Ascending aorta (tissue), 2 donors: ENCODE measurements at regions not wholly inside any gene's neighbourhood (a gene's known extent, or its start where the extent isn't known, plus 50 kb on each side); places are given as distances from the start of the nearest gene placed in this dataset.

Experiments used
- DNase-seq, 2 donors: peaks; one replicate each; pipeline ENCODE4 v3.0.0-alpha.2; 2019; ENCODE audit warnings: low spot score in 2 of 2
- H3K27ac ChIP-seq, 2 donors: fragments of 200-600 bp; sonication (generic); one replicate each; pipeline ENCODE4 v1.5.1; 2016 to 2017; ENCODE audit warnings: mild to moderate bottlenecking in 1 of 2
- H3K27me3 ChIP-seq: fragments of 200-600 bp; sonication (generic); one replicate; pipeline ENCODE4 v1.5.1; 2017
- H3K36me3 ChIP-seq, 2 donors: fragments of 200-600 bp; sonication (generic); one replicate each; pipeline ENCODE4 v1.5.1; 2016
- H3K4me1 ChIP-seq, 2 donors: fragments of 200-600 bp; sonication (generic); one replicate each; pipeline ENCODE4 v1.5.1; 2016 to 2017; ENCODE audit warnings: mild to moderate bottlenecking in 1 of 2
- H3K4me3 ChIP-seq, 2 donors: fragments of 200-600 bp; sonication (generic); one replicate each; pipeline ENCODE4 v1.5.1; 2016 to 2017; ENCODE audit warnings: mild to moderate bottlenecking in 1 of 2
- H3K9me3 ChIP-seq, 2 donors: fragments of 200-600 bp; sonication (generic); one replicate each; pipeline ENCODE4 v1.5.1; 2016
- intact Hi-C: fragments of 100-400 bp; cut with DNase I; formaldehyde crosslinking; loops from one replicate; pipeline ENCODE4 v1.15.1; 2023
- TF ChIP-seq, protein P1 (sequence below), 3 experiments: fragments of 200-600 bp in 2 of 3; fragments of 450-650 bp in 1 of 3; sonication (generic) in 2 of 3; IDR thresholded peaks; one replicate each; pipeline ENCODE4 v1.5.1; 2016 to 2019; ENCODE audit warnings: antibody characterized with exemption in 3 of 3, mild to moderate bottlenecking in 1 of 3, moderate library complexity in 1 of 3

GRCh38 chr18:24553571-24554285, 93.3 kb downstream of the HRH4 start:
- Histone ChIP-seq H3K9me3 (no peaks in the 10 kb centered on the region), H3K4me1 (no peaks in the 10 kb centered on the region), H3K4me3 (no peak overlapping the region), H3K27me3 (no peaks in the 10 kb centered on the region), H3K27ac (no peak overlapping the region), H3K36me3 (no peaks in the 10 kb centered on the region)
- intact Hi-C loops, result no loop called here
- TF ChIP-seq, protein P1, sequence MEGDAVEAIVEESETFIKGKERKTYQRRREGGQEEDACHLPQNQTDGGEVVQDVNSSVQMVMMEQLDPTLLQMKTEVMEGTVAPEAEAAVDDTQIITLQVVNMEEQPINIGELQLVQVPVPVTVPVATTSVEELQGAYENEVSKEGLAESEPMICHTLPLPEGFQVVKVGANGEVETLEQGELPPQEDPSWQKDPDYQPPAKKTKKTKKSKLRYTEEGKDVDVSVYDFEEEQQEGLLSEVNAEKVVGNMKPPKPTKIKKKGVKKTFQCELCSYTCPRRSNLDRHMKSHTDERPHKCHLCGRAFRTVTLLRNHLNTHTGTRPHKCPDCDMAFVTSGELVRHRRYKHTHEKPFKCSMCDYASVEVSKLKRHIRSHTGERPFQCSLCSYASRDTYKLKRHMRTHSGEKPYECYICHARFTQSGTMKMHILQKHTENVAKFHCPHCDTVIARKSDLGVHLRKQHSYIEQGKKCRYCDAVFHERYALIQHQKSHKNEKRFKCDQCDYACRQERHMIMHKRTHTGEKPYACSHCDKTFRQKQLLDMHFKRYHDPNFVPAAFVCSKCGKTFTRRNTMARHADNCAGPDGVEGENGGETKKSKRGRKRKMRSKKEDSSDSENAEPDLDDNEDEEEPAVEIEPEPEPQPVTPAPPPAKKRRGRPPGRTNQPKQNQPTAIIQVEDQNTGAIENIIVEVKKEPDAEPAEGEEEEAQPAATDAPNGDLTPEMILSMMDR (IDR thresholded peaks at IDR 0.05), result no peak
- no peak for DNase-seq

GRCh38 chr18:24558403-24558802, 98.0 kb downstream of the HRH4 start:
- no peak overlapping the region for H3K4me3 ChIP-seq
- H3K4me1 ChIP-seq, result no peaks in the 10 kb centered on the region
- TF ChIP-seq, protein P1 (IDR thresholded peaks at IDR 0.05), result no peak
- no peaks in the 10 kb centered on the region for H3K27me3 ChIP-seq
- intact Hi-C loops, result no loop called here
- no peak overlapping the region for H3K27ac ChIP-seq
- H3K9me3 ChIP-seq, result no peaks in the 10 kb centered on the region
- DNase-seq, result no peak
- no peaks in the 10 kb centered on the region for H3K36me3 ChIP-seq

GRCh38 chr18:24559526-24559925, 99.1 kb downstream of the HRH4 start:
- Histone ChIP-seq H3K27me3 (no peaks in the 10 kb centered on the region), H3K36me3 (no peaks in the 10 kb centered on the region), H3K4me1 (no peaks in the 10 kb centered on the region), H3K4me3 (no peak overlapping the region), H3K27ac (no peak overlapping the region), H3K9me3 (no peaks in the 10 kb centered on the region)
- DNase-seq, result no peak
- intact Hi-C loops, result no loop called here
- TF ChIP-seq, protein P1 (IDR thresholded peaks at IDR 0.05), result no peak

DNA sequence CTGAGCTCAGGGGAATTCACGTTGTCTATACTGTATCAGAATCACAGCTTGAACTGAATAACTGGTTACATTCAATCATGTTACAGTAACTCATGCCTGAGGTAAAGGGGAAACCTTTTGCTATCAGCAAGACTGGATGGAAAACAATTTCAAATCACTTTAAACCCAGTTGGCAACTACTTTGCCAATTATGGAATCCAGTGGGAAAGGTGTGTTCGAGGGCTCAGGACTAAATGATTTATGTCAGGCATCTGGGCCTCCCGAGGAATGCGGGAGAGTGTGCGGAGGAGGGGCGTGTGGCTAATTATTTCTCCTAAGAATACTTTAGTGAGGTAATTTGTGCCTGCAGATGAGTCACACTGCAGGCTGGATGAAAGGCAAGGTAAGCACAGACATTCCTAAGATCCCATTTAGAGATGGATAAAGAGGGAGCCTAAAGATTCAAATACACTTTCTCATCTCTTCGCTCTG, 100.1 kb downstream of the HRH4 start:
- no peaks in the 10 kb centered on the region for H3K9me3 ChIP-seq
- intact Hi-C loops, result no loop called here
- H3K4me3 ChIP-seq, result no peak overlapping the region
- H3K4me1 ChIP-seq, result no peaks in the 10 kb centered on the region
- no peaks in the 10 kb centered on the region for H3K27me3 ChIP-seq
- TF ChIP-seq, protein P1 (IDR thresholded peaks at IDR 0.05), result no peak
- H3K27ac ChIP-seq, result no peak overlapping the region
- H3K36me3 ChIP-seq, result no peaks in the 10 kb centered on the region
- no peak for DNase-seq

DNA sequence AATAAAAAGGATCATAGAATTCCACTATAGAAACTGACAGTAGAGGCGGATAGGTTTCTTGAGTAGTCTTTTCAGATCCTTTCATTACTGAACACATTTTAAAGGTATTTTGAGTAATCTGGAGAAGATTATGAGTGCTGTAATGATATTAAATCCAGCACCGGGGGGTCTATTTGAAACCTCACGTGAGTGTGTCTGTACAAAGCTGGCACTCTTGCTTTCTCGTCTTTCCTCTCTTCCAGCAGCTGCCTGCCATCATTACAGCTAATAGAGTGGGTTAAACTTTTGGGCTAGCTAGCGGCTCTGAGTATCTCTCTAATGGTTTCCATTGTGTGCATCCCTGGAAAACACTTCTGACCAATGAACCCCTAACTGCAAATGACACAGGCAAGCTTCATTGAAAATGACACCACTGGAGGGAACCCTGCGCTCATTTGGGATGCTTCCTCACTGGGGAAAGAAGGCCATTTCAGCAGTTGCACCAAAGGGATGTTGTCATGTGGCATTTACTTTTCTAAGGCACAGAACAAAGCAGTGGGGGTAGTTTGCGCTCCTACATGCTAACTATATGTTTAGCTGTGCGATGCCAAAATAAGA, 101.0 kb downstream of the HRH4 start:
- DNase-seq, result no peak
- Histone ChIP-seq H3K27ac (no peak overlapping the region), H3K36me3 (no peaks in the 10 kb centered on the region), H3K4me1 (no peaks in the 10 kb centered on the region), H3K27me3 (no peaks in the 10 kb centered on the region), H3K4me3 (no peak overlapping the region), H3K9me3 (no peaks in the 10 kb centered on the region)
- TF ChIP-seq, protein P1 (IDR thresholded peaks at IDR 0.05), result no peak
- intact Hi-C loops, result no loop called here
